Panc1 (cell line): ENCODE measurements at regions not wholly inside any gene's neighbourhood (a gene's known extent, or its start where the extent isn't known, plus 50 kb on each side); places are given as distances from the start of the nearest gene placed in this dataset.

Experiments used
- ATAC-seq: fragments of 200-7000 bp; cut with Tn5 transposase; 2 replicates; pipeline ENCODE4 v1.9.1; 2020; ENCODE audit warnings: mild to moderate bottlenecking, moderate library complexity
- BruUV-seq: library from RNA; stranded (reverse); fragments of 400-500 nt; replicated peaks from 2 replicates; lab custom pipeline; 2021; lab: Mats Ljungman, UMichigan
- CTCF ChIA-PET: fragments of 300-600 bp; sonication (Branson Sonifier 250); formaldehyde crosslinking; loops from one replicate; lab custom pipeline; 2022; ENCODE audit warnings: antibody characterized with exemption; lab: Charles Lee
- POLR2A ChIA-PET: fragments of 300-600 bp; sonication (Branson Sonifier 250); formaldehyde crosslinking; loops from one replicate; lab custom pipeline; 2022; ENCODE audit warnings: antibody characterized with exemption; lab: Charles Lee
- DNase-seq: peaks from one replicate; pipeline ENCODE4 v3.0.0-alpha.2; 2010; ENCODE audit warnings: low read depth, low spot score
- H3K27ac ChIP-seq: 2 replicates; pipeline ENCODE4 v1.5.1; 2011; ENCODE audit warnings: mild to moderate bottlenecking, low read length, inconsistent platforms
- H3K27me3 ChIP-seq: fragments of 200-500 bp; sonication (Bioruptor generic); 2 replicates; pipeline ENCODE4 v1.6.0; 2014; ENCODE audit warnings: low read length, inconsistent platforms; ENCODE audit not compliant: control insufficient read depth, insufficient read depth
- H3K36me3 ChIP-seq: fragments of 200-500 bp; sonication (Bioruptor generic); 2 replicates; pipeline ENCODE4 v1.5.1; 2014; ENCODE audit warnings: inconsistent platforms, mild to moderate bottlenecking, low read length, moderate library complexity; ENCODE audit not compliant: control insufficient read depth, insufficient read depth
- H3K4me1 ChIP-seq: 2 replicates; pipeline ENCODE4 v1.5.1; 2011; ENCODE audit warnings: inconsistent platforms, mild to moderate bottlenecking, low read length, moderate library complexity; ENCODE audit not compliant: control insufficient read depth, insufficient read depth
- H3K4me3 ChIP-seq, 2 experiments: 2 replicates each; pipeline ENCODE4 v1.5.1; 2011 to 2012; ENCODE audit warnings: low read depth in 2 of 2, low read length in 2 of 2, mild to moderate bottlenecking in 2 of 2, inconsistent platforms in 1 of 2, moderate library complexity in 1 of 2
- H3K9me3 ChIP-seq: fragments of 200-500 bp; sonication (Bioruptor generic); 2 replicates; pipeline ENCODE4 v1.5.1; 2014; ENCODE audit warnings: low read depth, mild to moderate bottlenecking, inconsistent platforms, low read length, moderate library complexity; ENCODE audit not compliant: control insufficient read depth, insufficient read depth
- POLR2AphosphoS5 ChIP-seq: IDR thresholded peaks from 2 replicates; pipeline ENCODE4 v1.6.1; 2012; ENCODE audit warnings: mild to moderate bottlenecking, low read depth, low read length, moderate library complexity
- SIN3A ChIP-seq: IDR thresholded peaks from 2 replicates; pipeline ENCODE4 v1.6.1; 2012; ENCODE audit warnings: low read depth, mild to moderate bottlenecking, low read length, moderate library complexity, borderline replicate concordance; ENCODE audit not compliant: insufficient read depth
- TCF7L2 ChIP-seq: IDR thresholded peaks from 2 replicates; pipeline ENCODE4 v1.6.1; 2011; ENCODE audit warnings: mild to moderate bottlenecking, low read depth, low read length, inconsistent platforms
- in situ Hi-C: cut with HindIII; loops from 2 replicates; pipeline ENCODE4 v1.10.0; 2016; ENCODE audit warnings: low sequenced_read_pairs, low pct_unique_long_range_greater_than_20kb
- intact Hi-C: fragments of 100-400 bp; cut with micrococcal nuclease; formaldehyde crosslinking; loops from one replicate; pipeline ENCODE4 v1.10.0; 2022; ENCODE audit not compliant: unreplicated experiment
- TF ChIP-seq, protein P1 (sequence below): fragments of 450-650 bp; IDR thresholded peaks from 2 replicates; pipeline ENCODE4 v1.5.1; 2017; ENCODE audit warnings: mild to moderate bottlenecking
- TF ChIP-seq, protein P2 (sequence below), 2 experiments: IDR thresholded peaks; 2 replicates each; pipeline ENCODE4 v1.6.1; 2011 to 2012; ENCODE audit warnings: low read depth in 2 of 2, control low read depth in 1 of 2, low read length in 1 of 2, mild to moderate bottlenecking in 1 of 2, moderate library complexity in 1 of 2; ENCODE audit not compliant: insufficient read depth in 1 of 2

DNA sequence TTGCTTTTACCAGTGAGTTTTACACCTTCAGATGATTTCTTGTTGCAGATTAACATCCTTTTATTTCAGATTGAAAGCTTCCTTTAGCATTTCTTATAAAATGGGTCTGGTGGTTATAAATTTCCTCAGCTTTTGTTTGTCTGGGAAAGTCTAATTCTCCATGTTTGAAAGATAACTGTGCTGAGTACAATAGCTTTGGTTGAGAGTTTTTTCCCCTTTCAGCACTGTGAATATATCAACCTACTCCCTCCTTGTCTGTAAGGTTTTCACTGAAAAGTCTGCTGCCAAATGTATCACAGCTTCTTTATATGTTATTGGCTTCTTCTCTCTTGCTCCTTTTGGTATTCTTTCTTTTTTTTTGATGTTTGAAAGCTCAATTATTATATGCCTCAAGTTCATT is 53.5 kb upstream of the ACTRT1 start:
- no peak overlapping the region for H3K27ac ChIP-seq
- H3K4me1 ChIP-seq = no peaks in the 10 kb centered on the region
- BruUV-seq = no TSS peak
- no peaks in the 10 kb centered on the region for H3K9me3 ChIP-seq
- CTCF ChIA-PET = no interaction called here
- in situ Hi-C loops = no loop called here
- intact Hi-C loops = loop anchor here (5.0 kb wide), 2 partner anchors 412 to 872 kb away; no protein-coding TSS in a partner anchor
- no peaks in the 10 kb centered on the region for H3K27me3 ChIP-seq
- TF ChIP-seq POLR2AphosphoS5 (no peak), TCF7L2 (no peak), SIN3A (no peak)
- TF ChIP-seq, protein P1, sequence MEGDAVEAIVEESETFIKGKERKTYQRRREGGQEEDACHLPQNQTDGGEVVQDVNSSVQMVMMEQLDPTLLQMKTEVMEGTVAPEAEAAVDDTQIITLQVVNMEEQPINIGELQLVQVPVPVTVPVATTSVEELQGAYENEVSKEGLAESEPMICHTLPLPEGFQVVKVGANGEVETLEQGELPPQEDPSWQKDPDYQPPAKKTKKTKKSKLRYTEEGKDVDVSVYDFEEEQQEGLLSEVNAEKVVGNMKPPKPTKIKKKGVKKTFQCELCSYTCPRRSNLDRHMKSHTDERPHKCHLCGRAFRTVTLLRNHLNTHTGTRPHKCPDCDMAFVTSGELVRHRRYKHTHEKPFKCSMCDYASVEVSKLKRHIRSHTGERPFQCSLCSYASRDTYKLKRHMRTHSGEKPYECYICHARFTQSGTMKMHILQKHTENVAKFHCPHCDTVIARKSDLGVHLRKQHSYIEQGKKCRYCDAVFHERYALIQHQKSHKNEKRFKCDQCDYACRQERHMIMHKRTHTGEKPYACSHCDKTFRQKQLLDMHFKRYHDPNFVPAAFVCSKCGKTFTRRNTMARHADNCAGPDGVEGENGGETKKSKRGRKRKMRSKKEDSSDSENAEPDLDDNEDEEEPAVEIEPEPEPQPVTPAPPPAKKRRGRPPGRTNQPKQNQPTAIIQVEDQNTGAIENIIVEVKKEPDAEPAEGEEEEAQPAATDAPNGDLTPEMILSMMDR = no peak
- TF ChIP-seq, protein P2, sequence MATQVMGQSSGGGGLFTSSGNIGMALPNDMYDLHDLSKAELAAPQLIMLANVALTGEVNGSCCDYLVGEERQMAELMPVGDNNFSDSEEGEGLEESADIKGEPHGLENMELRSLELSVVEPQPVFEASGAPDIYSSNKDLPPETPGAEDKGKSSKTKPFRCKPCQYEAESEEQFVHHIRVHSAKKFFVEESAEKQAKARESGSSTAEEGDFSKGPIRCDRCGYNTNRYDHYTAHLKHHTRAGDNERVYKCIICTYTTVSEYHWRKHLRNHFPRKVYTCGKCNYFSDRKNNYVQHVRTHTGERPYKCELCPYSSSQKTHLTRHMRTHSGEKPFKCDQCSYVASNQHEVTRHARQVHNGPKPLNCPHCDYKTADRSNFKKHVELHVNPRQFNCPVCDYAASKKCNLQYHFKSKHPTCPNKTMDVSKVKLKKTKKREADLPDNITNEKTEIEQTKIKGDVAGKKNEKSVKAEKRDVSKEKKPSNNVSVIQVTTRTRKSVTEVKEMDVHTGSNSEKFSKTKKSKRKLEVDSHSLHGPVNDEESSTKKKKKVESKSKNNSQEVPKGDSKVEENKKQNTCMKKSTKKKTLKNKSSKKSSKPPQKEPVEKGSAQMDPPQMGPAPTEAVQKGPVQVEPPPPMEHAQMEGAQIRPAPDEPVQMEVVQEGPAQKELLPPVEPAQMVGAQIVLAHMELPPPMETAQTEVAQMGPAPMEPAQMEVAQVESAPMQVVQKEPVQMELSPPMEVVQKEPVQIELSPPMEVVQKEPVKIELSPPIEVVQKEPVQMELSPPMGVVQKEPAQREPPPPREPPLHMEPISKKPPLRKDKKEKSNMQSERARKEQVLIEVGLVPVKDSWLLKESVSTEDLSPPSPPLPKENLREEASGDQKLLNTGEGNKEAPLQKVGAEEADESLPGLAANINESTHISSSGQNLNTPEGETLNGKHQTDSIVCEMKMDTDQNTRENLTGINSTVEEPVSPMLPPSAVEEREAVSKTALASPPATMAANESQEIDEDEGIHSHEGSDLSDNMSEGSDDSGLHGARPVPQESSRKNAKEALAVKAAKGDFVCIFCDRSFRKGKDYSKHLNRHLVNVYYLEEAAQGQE (IDR thresholded peaks at IDR 0.05; ENCODE audit: insufficient read depth in 1 of 2, low read depth in 2 of 2, low read length in 1 of 2) = no peak
- POLR2A ChIA-PET = no interaction called here
- H3K36me3 ChIP-seq = no peaks in the 10 kb centered on the region
- no peak overlapping the region for H3K4me3 ChIP-seq
- no peak for DNase-seq
- ATAC-seq = no peak
